ENCODE measurements at regions not wholly inside any gene's neighbourhood (a gene's known extent, or its start where the extent isn't known, plus 50 kb on each side); places are given as distances from the start of the nearest gene placed in this dataset.

GRCh38 chr6:141167945-141168344 is 964.8 kb upstream of the GJE1 start:
- POLR2A ChIA-PET (ENCODE audit: low non-redundant PET): no interaction called here
- CTCF ChIA-PET: no interaction called here
- Histone ChIP-seq H3K27ac (ENCODE audit: low read depth, low read length, poor library complexity, severe bottlenecking) (no peak overlapping the region), H3K9me3 (ENCODE audit: low read depth, low read length, poor library complexity, severe bottlenecking) (no peaks in the 10 kb centered on the region), H3K4me3 (ENCODE audit: low read depth, low read length, poor library complexity, severe bottlenecking) (no peak overlapping the region), H3K27me3 (replicated peaks; ENCODE audit: insufficient read depth, low read depth, low read length, poor library complexity) (no peaks in the 10 kb centered on the region), H3K4me1 (ENCODE audit: insufficient read depth, low read length, poor library complexity, severe bottlenecking) (peaks cover 9% of the 10 kb centered on the region), H3K36me3 (ENCODE audit: insufficient read depth, low read length, poor library complexity, severe bottlenecking) (no peaks in the 10 kb centered on the region)
- TF ChIP-seq CTCF (conservative IDR thresholded peaks at IDR 0.05; ENCODE audit: low read depth, low read length) (no peak), EZH2 (IDR thresholded peaks at IDR 0.05; ENCODE audit: borderline replicate concordance, low read depth, low read length, poor library complexity, severe bottlenecking) (no peak)
- BruUV-seq (replicated peaks): no TSS peak
- no peak for DNase-seq (ENCODE audit: low spot score)
- intact Hi-C loops (cut with micrococcal nuclease; ENCODE audit: unreplicated experiment): no loop called here

DNA sequence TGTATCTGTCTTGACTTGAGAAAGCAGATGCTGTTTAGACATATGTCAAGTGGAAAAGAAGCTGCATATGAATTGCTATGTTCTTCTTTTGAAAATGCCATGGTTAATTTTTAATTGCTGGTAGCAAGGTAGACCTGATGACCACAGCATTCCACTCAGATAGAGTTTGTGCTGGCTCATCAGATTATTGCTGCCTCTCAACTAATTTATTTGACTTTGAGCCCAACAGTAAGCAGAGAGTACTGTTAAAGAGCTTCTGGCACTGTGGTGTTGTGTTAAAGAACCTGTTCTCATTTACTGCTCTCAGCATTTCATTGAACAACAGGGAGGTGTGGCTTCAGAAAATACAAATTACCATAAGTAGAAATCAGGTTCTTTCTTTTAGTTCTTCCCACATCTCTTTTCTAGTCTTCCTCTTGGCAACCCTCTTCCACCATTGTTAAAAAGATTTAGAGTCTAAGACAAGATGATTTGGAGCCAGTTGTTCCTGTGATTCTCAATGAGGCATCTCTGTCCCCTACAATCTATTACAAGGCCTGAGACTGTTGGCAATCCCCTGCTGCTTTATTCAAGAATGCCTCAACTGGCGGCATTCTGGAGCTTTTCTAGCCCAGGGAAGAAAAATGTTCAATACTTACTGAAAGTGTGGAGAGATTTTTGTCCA is 967.6 kb upstream of the GJE1 start:
- ChIA-PET CTCF (no interaction called here), POLR2A (ENCODE audit: low non-redundant PET) (no interaction called here)
- H3K4me3 ChIP-seq (ENCODE audit: low read depth, low read length, poor library complexity, severe bottlenecking): no peak overlapping the region
- intact Hi-C loops (cut with micrococcal nuclease; ENCODE audit: unreplicated experiment): no loop called here
- H3K27me3 ChIP-seq (replicated peaks; ENCODE audit: insufficient read depth, low read depth, low read length, poor library complexity): no peaks in the 10 kb centered on the region
- H3K27ac ChIP-seq (ENCODE audit: low read depth, low read length, poor library complexity, severe bottlenecking): no peak overlapping the region
- peaks cover 9% of the 10 kb centered on the region for H3K4me1 ChIP-seq (ENCODE audit: insufficient read depth, low read length, poor library complexity, severe bottlenecking)
- H3K36me3 ChIP-seq (ENCODE audit: insufficient read depth, low read length, poor library complexity, severe bottlenecking): no peaks in the 10 kb centered on the region
- DNase-seq (ENCODE audit: low spot score): no peak
- BruUV-seq (replicated peaks): no TSS peak
- TF ChIP-seq CTCF (conservative IDR thresholded peaks at IDR 0.05; ENCODE audit: low read depth, low read length): no peak
- no peak for TF ChIP-seq EZH2 (IDR thresholded peaks at IDR 0.05; ENCODE audit: borderline replicate concordance, low read depth, low read length, poor library complexity, severe bottlenecking)
- H3K9me3 ChIP-seq (ENCODE audit: low read depth, low read length, poor library complexity, severe bottlenecking): no peaks in the 10 kb centered on the region

DNA sequence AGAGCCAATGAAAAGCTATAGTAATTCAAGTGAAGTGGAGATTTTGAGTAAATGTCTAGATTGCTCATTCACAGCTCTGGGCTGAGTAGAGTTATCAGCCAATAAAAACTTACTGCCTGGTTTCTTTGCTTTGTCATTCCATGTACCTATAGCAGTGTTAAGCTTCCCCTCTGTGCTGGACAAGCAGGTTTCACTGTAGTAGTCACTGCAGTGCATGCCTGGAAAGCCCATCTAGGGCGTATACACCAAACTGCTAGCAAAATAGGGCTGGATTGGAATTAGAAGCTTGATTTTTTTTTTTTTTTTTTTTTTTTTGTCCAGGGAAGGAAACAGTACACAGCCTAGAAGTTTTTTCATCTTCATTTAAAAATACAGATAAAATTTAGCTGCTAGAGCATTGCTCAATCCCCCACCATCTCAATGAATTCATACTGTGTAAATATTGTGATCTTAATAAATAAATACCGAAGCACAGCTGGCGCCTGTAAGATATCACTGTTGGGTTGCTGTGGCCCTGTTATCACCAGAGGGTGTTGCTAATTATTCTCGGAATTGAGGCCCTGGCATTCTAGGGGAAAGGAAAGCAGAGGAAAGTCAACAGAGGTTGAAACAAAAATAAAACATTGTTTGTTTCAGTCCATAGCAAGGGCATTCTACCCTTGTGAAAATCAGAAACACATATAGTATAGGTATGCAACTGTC is 968.5 kb upstream of the GJE1 start:
- H3K27me3 ChIP-seq (replicated peaks; ENCODE audit: insufficient read depth, low read depth, low read length, poor library complexity): no peaks in the 10 kb centered on the region
- no peak for DNase-seq (ENCODE audit: low spot score)
- H3K9me3 ChIP-seq (ENCODE audit: low read depth, low read length, poor library complexity, severe bottlenecking): no peaks in the 10 kb centered on the region
- H3K4me1 ChIP-seq (ENCODE audit: insufficient read depth, low read length, poor library complexity, severe bottlenecking): peaks cover 2% of the 10 kb centered on the region
- intact Hi-C loops (cut with micrococcal nuclease; ENCODE audit: unreplicated experiment): no loop called here
- ChIA-PET CTCF (no interaction called here), POLR2A (ENCODE audit: low non-redundant PET) (no interaction called here)
- no peak overlapping the region for H3K27ac ChIP-seq (ENCODE audit: low read depth, low read length, poor library complexity, severe bottlenecking)
- no peak overlapping the region for H3K4me3 ChIP-seq (ENCODE audit: low read depth, low read length, poor library complexity, severe bottlenecking)
- no TSS peak for BruUV-seq (replicated peaks)
- TF ChIP-seq EZH2 (IDR thresholded peaks at IDR 0.05; ENCODE audit: borderline replicate concordance, low read depth, low read length, poor library complexity, severe bottlenecking) (no peak), CTCF (conservative IDR thresholded peaks at IDR 0.05; ENCODE audit: low read depth, low read length) (no peak)
- H3K36me3 ChIP-seq (ENCODE audit: insufficient read depth, low read length, poor library complexity, severe bottlenecking): no peaks in the 10 kb centered on the region

Data from A673 (cell line).